KMS-11 (cell line): ENCODE measurements at regions not wholly inside any gene's neighbourhood (a gene's known extent, or its start where the extent isn't known, plus 50 kb on each side); places are given as distances from the start of the nearest gene placed in this dataset.

ENCODE experiments used
- H2AFZ ChIP-seq: fragments of 200-600 bp; sonication (generic); 2 replicates; pipeline ENCODE4 v1.6.1; 2016; ENCODE audit warnings: antibody characterized with exemption, mixed run types, low read depth
- H3K27ac ChIP-seq: fragments of 200-600 bp; sonication (generic); 2 replicates; pipeline ENCODE4 v1.6.1; 2016; ENCODE audit warnings: mild to moderate bottlenecking, mixed run types
- H3K27me3 ChIP-seq: fragments of 200-600 bp; sonication (generic); 2 replicates; pipeline ENCODE4 v1.6.1; 2017; ENCODE audit warnings: mild to moderate bottlenecking, low read depth, mixed run types, moderate library complexity; ENCODE audit not compliant: insufficient read depth
- H3K36me3 ChIP-seq: fragments of 200-600 bp; sonication (generic); 2 replicates; pipeline ENCODE4 v1.6.1; 2017; ENCODE audit warnings: mild to moderate bottlenecking, mixed run types; ENCODE audit not compliant: insufficient read depth
- H3K4me1 ChIP-seq: fragments of 200-600 bp; sonication (generic); 2 replicates; pipeline ENCODE4 v1.6.1; 2016; ENCODE audit warnings: mild to moderate bottlenecking, low read depth, mixed run types; ENCODE audit not compliant: poor library complexity, severe bottlenecking
- H3K4me2 ChIP-seq: fragments of 200-600 bp; sonication (generic); 2 replicates; pipeline ENCODE4 v1.7.0; 2016; ENCODE audit warnings: mild to moderate bottlenecking, mixed run types
- H3K4me3 ChIP-seq: fragments of 200-600 bp; sonication (generic); IDR thresholded peaks from 2 replicates; pipeline ENCODE4 v1.6.1; 2017; ENCODE audit warnings: low read depth, low read length, mixed read lengths; ENCODE audit not compliant: insufficient read depth
- H3K79me2 ChIP-seq: fragments of 200-600 bp; sonication (generic); 2 replicates; pipeline ENCODE4 v1.6.1; 2016; ENCODE audit warnings: low read depth, mixed run types; ENCODE audit not compliant: insufficient read depth
- H3K9ac ChIP-seq: fragments of 200-600 bp; sonication (generic); 2 replicates; pipeline ENCODE4 v1.6.1; 2016; ENCODE audit warnings: mild to moderate bottlenecking, mixed run types
- H4K20me1 ChIP-seq: fragments of 200-600 bp; sonication (generic); 2 replicates; pipeline ENCODE4 v1.6.1; 2016; ENCODE audit warnings: mild to moderate bottlenecking, mixed run types; ENCODE audit not compliant: insufficient read depth
- CTCF ChIP-seq: fragments of 200-600 bp; sonication (generic); conservative IDR thresholded peaks from 2 replicates; pipeline ENCODE4 v1.6.1; 2017; ENCODE audit warnings: low read depth, mild to moderate bottlenecking, antibody characterized with exemption, low read length, moderate library complexity, mixed read lengths

GRCh38 chr18:10374195-10374594, 80.2 kb upstream of the APCDD1 start:
- no peaks in the 10 kb centered on the region for H3K79me2 ChIP-seq
- no peak overlapping the region for H3K9ac ChIP-seq
- H3K4me1 ChIP-seq: no peaks in the 10 kb centered on the region
- H2AFZ ChIP-seq: no peak overlapping the region
- H3K36me3 ChIP-seq: no peaks in the 10 kb centered on the region
- no peak overlapping the region for H3K4me2 ChIP-seq
- no peaks in the 10 kb centered on the region for H3K27me3 ChIP-seq
- H3K4me3 ChIP-seq: no peak overlapping the region
- no peaks in the 10 kb centered on the region for H4K20me1 ChIP-seq
- no peak for TF ChIP-seq CTCF
- H3K27ac ChIP-seq: no peak overlapping the region

DNA sequence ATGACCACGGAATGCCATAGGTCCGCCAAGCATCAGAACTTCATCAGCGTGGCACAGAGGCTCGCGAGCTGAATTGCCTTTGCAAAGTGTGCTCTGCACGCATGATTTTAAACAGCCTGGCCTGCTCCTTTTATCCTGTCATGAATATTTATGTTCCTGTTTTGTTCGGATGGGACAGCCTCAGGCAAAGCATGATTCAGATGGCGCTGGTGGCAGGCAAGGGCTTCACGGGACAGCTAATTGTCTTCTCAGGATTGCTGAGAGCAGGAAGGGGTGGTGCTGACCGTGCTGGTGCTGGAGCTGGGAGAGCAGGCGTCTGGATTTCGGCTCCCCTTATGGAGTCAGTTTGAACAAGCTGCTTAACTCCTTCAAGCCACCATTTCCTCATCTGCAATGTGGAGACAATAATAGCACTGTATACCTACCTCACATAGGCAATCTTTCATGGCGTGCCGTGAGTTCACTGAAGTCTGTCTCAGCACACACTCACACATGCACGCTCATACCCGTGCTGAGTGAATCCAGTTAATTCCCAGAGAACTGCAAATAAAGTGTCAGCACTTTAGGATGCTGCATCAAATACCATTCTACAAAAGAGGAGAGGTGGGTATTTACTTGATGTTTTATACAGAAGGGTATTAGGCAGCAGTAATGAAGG, 79.7 kb upstream of the APCDD1 start:
- no peak overlapping the region for H3K4me2 ChIP-seq
- H3K27ac ChIP-seq: no peak overlapping the region
- no peak for TF ChIP-seq CTCF
- H3K4me3 ChIP-seq: no peak overlapping the region
- no peaks in the 10 kb centered on the region for H4K20me1 ChIP-seq
- no peak overlapping the region for H2AFZ ChIP-seq
- no peaks in the 10 kb centered on the region for H3K4me1 ChIP-seq
- no peaks in the 10 kb centered on the region for H3K79me2 ChIP-seq
- no peaks in the 10 kb centered on the region for H3K27me3 ChIP-seq
- no peaks in the 10 kb centered on the region for H3K36me3 ChIP-seq
- no peak overlapping the region for H3K9ac ChIP-seq

DNA sequence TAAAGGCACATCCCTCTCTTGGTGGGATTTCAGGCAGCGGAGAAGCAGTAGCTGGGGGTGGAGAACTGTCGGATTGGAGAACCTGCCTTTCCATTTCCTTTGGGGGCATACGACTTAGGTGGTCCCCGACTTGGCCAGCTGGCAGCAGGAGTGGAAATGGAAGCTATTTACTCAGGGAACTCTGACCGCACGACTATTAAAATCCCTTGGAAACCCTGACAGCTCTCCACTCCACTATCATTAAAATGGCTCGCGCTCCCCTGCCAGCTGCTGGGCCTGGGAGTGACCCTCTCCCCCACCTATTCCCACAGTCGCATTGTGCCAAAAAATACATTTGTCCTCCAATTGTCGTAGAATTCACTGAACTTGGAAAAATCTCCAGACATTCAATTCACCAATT, 77.7 kb upstream of the APCDD1 start:
- Histone ChIP-seq H3K4me3 (no peak overlapping the region), H4K20me1 (no peaks in the 10 kb centered on the region), H3K27ac (no peak overlapping the region), H3K27me3 (no peaks in the 10 kb centered on the region), H3K9ac (no peak overlapping the region), H3K36me3 (no peaks in the 10 kb centered on the region), H3K4me2 (no peak overlapping the region), H3K79me2 (no peaks in the 10 kb centered on the region), H3K4me1 (peaks cover 1% of the 10 kb centered on the region), H2AFZ (no peak overlapping the region)
- TF ChIP-seq CTCF: no peak

- no peak overlapping the region for H3K9ac ChIP-seq
- TF ChIP-seq CTCF: no peak
- H4K20me1 ChIP-seq: no peaks in the 10 kb centered on the region
- H3K4me3 ChIP-seq: no peak overlapping the region
- no peaks in the 10 kb centered on the region for H3K79me2 ChIP-seq
- no peak overlapping the region for H3K4me2 ChIP-seq
- H2AFZ ChIP-seq: no peak overlapping the region
- peaks cover 8% of the 10 kb centered on the region for H3K4me1 ChIP-seq
- no peaks in the 10 kb centered on the region for H3K27me3 ChIP-seq
- H3K36me3 ChIP-seq: no peaks in the 10 kb centered on the region
- H3K27ac ChIP-seq: no peak overlapping the region
Measured at GRCh38 chr18:10377956-10378355, 76.5 kb upstream of the APCDD1 start.
